ENCODE measurements at regions not wholly inside any gene's neighbourhood (a gene's known extent, or its start where the extent isn't known, plus 50 kb on each side); places are given as distances from the start of the nearest gene placed in this dataset.

- in situ Hi-C loops (cut with HindIII; ENCODE audit: low pct_ligation_motif_present, low pct_unique_long_range_greater_than_20kb, low sequenced_read_pairs): no loop called here
- no peak for DNase-seq
Observed at GRCh38 chr16:35221482-35222185, 1762.2 kb downstream of the TP53TG3F start.

- in situ Hi-C loops (cut with HindIII; ENCODE audit: low pct_ligation_motif_present, low pct_unique_long_range_greater_than_20kb, low sequenced_read_pairs): no loop called here
Observed at GRCh38 chr16:35234679-35235078, 1775.3 kb downstream of the TP53TG3F start.

GRCh38 chr16:35239561-35239960, 1780.1 kb downstream of the TP53TG3F start:
- in situ Hi-C loops (cut with HindIII; ENCODE audit: low pct_ligation_motif_present, low pct_unique_long_range_greater_than_20kb, low sequenced_read_pairs): no loop called here
- DNase-seq: no peak

More at GRCh38 chr16:35234679-35235078, 1775.3 kb downstream of the TP53TG3F start:
- no peak for DNase-seq

- in situ Hi-C loops (cut with HindIII; ENCODE audit: low pct_ligation_motif_present, low pct_unique_long_range_greater_than_20kb, low sequenced_read_pairs): no loop called here
- DNase-seq: no peak
Observed at GRCh38 chr16:35249051-35249450, 1789.6 kb downstream of the TP53TG3F start.

- in situ Hi-C loops (cut with HindIII; ENCODE audit: low pct_ligation_motif_present, low pct_unique_long_range_greater_than_20kb, low sequenced_read_pairs): no loop called here
- peak; percentile 13 for DNase-seq
Observed at GRCh38 chr16:35252356-35252936, 1793.0 kb downstream of the TP53TG3F start.

GRCh38 chr16:35255186-35255803, 1795.9 kb downstream of the TP53TG3F start:
- in situ Hi-C loops (cut with HindIII; ENCODE audit: low pct_ligation_motif_present, low pct_unique_long_range_greater_than_20kb, low sequenced_read_pairs): no loop called here
- no peak for DNase-seq

- in situ Hi-C loops (cut with HindIII; ENCODE audit: low pct_ligation_motif_present, low pct_unique_long_range_greater_than_20kb, low sequenced_read_pairs): no loop called here
Observed at GRCh38 chr16:35255816-35256215, 1796.4 kb downstream of the TP53TG3F start.

GRCh38 chr16:35258381-35258780, 1799.0 kb downstream of the TP53TG3F start:
- DNase-seq: no peak

More at GRCh38 chr16:35255816-35256215, 1796.4 kb downstream of the TP53TG3F start:
- no peak for DNase-seq

GRCh38 chr16:35295856-35296255, 1836.4 kb downstream of the TP53TG3F start:
- DNase-seq: no peak
- in situ Hi-C loops (cut with HindIII; ENCODE audit: low pct_ligation_motif_present, low pct_unique_long_range_greater_than_20kb, low sequenced_read_pairs): no loop called here

More at GRCh38 chr16:35258381-35258780, 1799.0 kb downstream of the TP53TG3F start:
- in situ Hi-C loops (cut with HindIII; ENCODE audit: low pct_ligation_motif_present, low pct_unique_long_range_greater_than_20kb, low sequenced_read_pairs): no loop called here

- in situ Hi-C loops (cut with HindIII; ENCODE audit: low pct_ligation_motif_present, low pct_unique_long_range_greater_than_20kb, low sequenced_read_pairs): no loop called here
Observed at GRCh38 chr16:35296962-35297653, 1837.7 kb downstream of the TP53TG3F start.

GRCh38 chr16:35298460-35299243, 1839.2 kb downstream of the TP53TG3F start:
- in situ Hi-C loops (cut with HindIII; ENCODE audit: low pct_ligation_motif_present, low pct_unique_long_range_greater_than_20kb, low sequenced_read_pairs): no loop called here
- DNase-seq: no peak

More at GRCh38 chr16:35296962-35297653, 1837.7 kb downstream of the TP53TG3F start:
- no peak for DNase-seq

GRCh38 chr16:35302859-35303258, 1843.4 kb downstream of the TP53TG3F start:
- in situ Hi-C loops (cut with HindIII; ENCODE audit: low pct_ligation_motif_present, low pct_unique_long_range_greater_than_20kb, low sequenced_read_pairs): no loop called here
- DNase-seq: no peak

GRCh38 chr16:35305476-35305875, 1846.1 kb downstream of the TP53TG3F start:
- in situ Hi-C loops (cut with HindIII; ENCODE audit: low pct_ligation_motif_present, low pct_unique_long_range_greater_than_20kb, low sequenced_read_pairs): no loop called here
- peak; percentile 17 for DNase-seq

- in situ Hi-C loops (cut with HindIII; ENCODE audit: low pct_ligation_motif_present, low pct_unique_long_range_greater_than_20kb, low sequenced_read_pairs): no loop called here
- no peak for DNase-seq
Observed at GRCh38 chr16:35306915-35307314, 1847.5 kb downstream of the TP53TG3F start.

GRCh38 chr16:35308674-35309073, 1849.3 kb downstream of the TP53TG3F start:
- DNase-seq: no peak
- in situ Hi-C loops (cut with HindIII; ENCODE audit: low pct_ligation_motif_present, low pct_unique_long_range_greater_than_20kb, low sequenced_read_pairs): no loop called here

- in situ Hi-C loops (cut with HindIII; ENCODE audit: low pct_ligation_motif_present, low pct_unique_long_range_greater_than_20kb, low sequenced_read_pairs): no loop called here
- no peak for DNase-seq
Observed at GRCh38 chr16:35310999-35311398, 1851.6 kb downstream of the TP53TG3F start.

GRCh38 chr16:35311475-35311874, 1852.1 kb downstream of the TP53TG3F start:
- in situ Hi-C loops (cut with HindIII; ENCODE audit: low pct_ligation_motif_present, low pct_unique_long_range_greater_than_20kb, low sequenced_read_pairs): no loop called here
- no peak for DNase-seq

- in situ Hi-C loops (cut with HindIII; ENCODE audit: low pct_ligation_motif_present, low pct_unique_long_range_greater_than_20kb, low sequenced_read_pairs): no loop called here
- DNase-seq: no peak
Observed at GRCh38 chr16:35314298-35314697, 1854.9 kb downstream of the TP53TG3F start.

Data from ACHN (cell line).